Panc1 (cell line): ENCODE measurements at regions not wholly inside any gene's neighbourhood (a gene's known extent, or its start where the extent isn't known, plus 50 kb on each side); places are given as distances from the start of the nearest gene placed in this dataset.

Experiments used
- ATAC-seq: fragments of 200-7000 bp; cut with Tn5 transposase; 2 replicates; pipeline ENCODE4 v1.9.1; 2020; ENCODE audit warnings: mild to moderate bottlenecking, moderate library complexity
- BruUV-seq: library from RNA; stranded (reverse); fragments of 400-500 nt; replicated peaks from 2 replicates; lab custom pipeline; 2021; lab: Mats Ljungman, UMichigan
- CTCF ChIA-PET: fragments of 300-600 bp; sonication (Branson Sonifier 250); formaldehyde crosslinking; loops from one replicate; lab custom pipeline; 2022; ENCODE audit warnings: antibody characterized with exemption; lab: Charles Lee
- POLR2A ChIA-PET: fragments of 300-600 bp; sonication (Branson Sonifier 250); formaldehyde crosslinking; loops from one replicate; lab custom pipeline; 2022; ENCODE audit warnings: antibody characterized with exemption; lab: Charles Lee
- DNase-seq: peaks from one replicate; pipeline ENCODE4 v3.0.0-alpha.2; 2010; ENCODE audit warnings: low read depth, low spot score
- H3K27ac ChIP-seq: 2 replicates; pipeline ENCODE4 v1.5.1; 2011; ENCODE audit warnings: mild to moderate bottlenecking, low read length, inconsistent platforms
- H3K27me3 ChIP-seq: fragments of 200-500 bp; sonication (Bioruptor generic); 2 replicates; pipeline ENCODE4 v1.6.0; 2014; ENCODE audit warnings: low read length, inconsistent platforms; ENCODE audit not compliant: control insufficient read depth, insufficient read depth
- H3K36me3 ChIP-seq: fragments of 200-500 bp; sonication (Bioruptor generic); 2 replicates; pipeline ENCODE4 v1.5.1; 2014; ENCODE audit warnings: inconsistent platforms, mild to moderate bottlenecking, low read length, moderate library complexity; ENCODE audit not compliant: control insufficient read depth, insufficient read depth
- H3K4me1 ChIP-seq: 2 replicates; pipeline ENCODE4 v1.5.1; 2011; ENCODE audit warnings: inconsistent platforms, mild to moderate bottlenecking, low read length, moderate library complexity; ENCODE audit not compliant: control insufficient read depth, insufficient read depth
- H3K4me3 ChIP-seq, 2 experiments: 2 replicates each; pipeline ENCODE4 v1.5.1; 2011 to 2012; ENCODE audit warnings: low read depth in 2 of 2, low read length in 2 of 2, mild to moderate bottlenecking in 2 of 2, inconsistent platforms in 1 of 2, moderate library complexity in 1 of 2
- H3K9me3 ChIP-seq: fragments of 200-500 bp; sonication (Bioruptor generic); 2 replicates; pipeline ENCODE4 v1.5.1; 2014; ENCODE audit warnings: low read depth, mild to moderate bottlenecking, inconsistent platforms, low read length, moderate library complexity; ENCODE audit not compliant: control insufficient read depth, insufficient read depth
- CTCF ChIP-seq: fragments of 450-650 bp; IDR thresholded peaks from 2 replicates; pipeline ENCODE4 v1.5.1; 2017; ENCODE audit warnings: mild to moderate bottlenecking
- POLR2AphosphoS5 ChIP-seq: IDR thresholded peaks from 2 replicates; pipeline ENCODE4 v1.6.1; 2012; ENCODE audit warnings: mild to moderate bottlenecking, low read depth, low read length, moderate library complexity
- SIN3A ChIP-seq: IDR thresholded peaks from 2 replicates; pipeline ENCODE4 v1.6.1; 2012; ENCODE audit warnings: low read depth, mild to moderate bottlenecking, low read length, moderate library complexity, borderline replicate concordance; ENCODE audit not compliant: insufficient read depth
- TCF7L2 ChIP-seq: IDR thresholded peaks from 2 replicates; pipeline ENCODE4 v1.6.1; 2011; ENCODE audit warnings: mild to moderate bottlenecking, low read depth, low read length, inconsistent platforms
- in situ Hi-C: cut with HindIII; loops from 2 replicates; pipeline ENCODE4 v1.10.0; 2016; ENCODE audit warnings: low sequenced_read_pairs, low pct_unique_long_range_greater_than_20kb
- intact Hi-C: fragments of 100-400 bp; cut with micrococcal nuclease; formaldehyde crosslinking; loops from one replicate; pipeline ENCODE4 v1.10.0; 2022; ENCODE audit not compliant: unreplicated experiment
- TF ChIP-seq, protein P1 (sequence below), 2 experiments: IDR thresholded peaks; 2 replicates each; pipeline ENCODE4 v1.6.1; 2011 to 2012; ENCODE audit warnings: low read depth in 2 of 2, control low read depth in 1 of 2, low read length in 1 of 2, mild to moderate bottlenecking in 1 of 2, moderate library complexity in 1 of 2; ENCODE audit not compliant: insufficient read depth in 1 of 2

DNA sequence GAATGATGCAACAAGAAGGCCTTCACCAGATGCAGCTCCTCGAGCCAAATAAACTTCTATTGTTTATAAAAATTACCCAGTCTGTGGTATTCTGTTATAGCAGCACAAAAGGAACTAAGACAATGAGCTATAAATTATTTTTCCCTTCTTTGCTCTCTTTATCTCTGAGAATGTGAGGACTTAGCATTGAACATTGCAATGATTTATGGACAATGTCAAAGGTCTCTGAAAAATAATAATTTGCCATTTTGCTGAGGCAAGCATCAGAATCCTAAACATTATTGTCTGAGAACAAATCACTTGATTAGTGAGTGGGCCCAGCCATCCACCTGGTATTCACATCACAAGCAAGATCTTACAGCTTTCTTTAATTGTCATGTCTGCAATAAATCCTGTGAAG lies 95.4 kb upstream of the SSBP2 start:
- no TSS peak for BruUV-seq
- no peaks in the 10 kb centered on the region for H3K27me3 ChIP-seq
- no peak overlapping the region for H3K4me3 ChIP-seq
- no peak overlapping the region for H3K27ac ChIP-seq
- intact Hi-C loops = no loop called here
- DNase-seq (no peak), ATAC-seq (no peak)
- H3K4me1 ChIP-seq = peaks cover 8% of the 10 kb centered on the region
- no peaks in the 10 kb centered on the region for H3K36me3 ChIP-seq
- in situ Hi-C loops = no loop called here
- CTCF ChIA-PET = no interaction called here
- TF ChIP-seq TCF7L2 = no peak
- TF ChIP-seq, protein P1, sequence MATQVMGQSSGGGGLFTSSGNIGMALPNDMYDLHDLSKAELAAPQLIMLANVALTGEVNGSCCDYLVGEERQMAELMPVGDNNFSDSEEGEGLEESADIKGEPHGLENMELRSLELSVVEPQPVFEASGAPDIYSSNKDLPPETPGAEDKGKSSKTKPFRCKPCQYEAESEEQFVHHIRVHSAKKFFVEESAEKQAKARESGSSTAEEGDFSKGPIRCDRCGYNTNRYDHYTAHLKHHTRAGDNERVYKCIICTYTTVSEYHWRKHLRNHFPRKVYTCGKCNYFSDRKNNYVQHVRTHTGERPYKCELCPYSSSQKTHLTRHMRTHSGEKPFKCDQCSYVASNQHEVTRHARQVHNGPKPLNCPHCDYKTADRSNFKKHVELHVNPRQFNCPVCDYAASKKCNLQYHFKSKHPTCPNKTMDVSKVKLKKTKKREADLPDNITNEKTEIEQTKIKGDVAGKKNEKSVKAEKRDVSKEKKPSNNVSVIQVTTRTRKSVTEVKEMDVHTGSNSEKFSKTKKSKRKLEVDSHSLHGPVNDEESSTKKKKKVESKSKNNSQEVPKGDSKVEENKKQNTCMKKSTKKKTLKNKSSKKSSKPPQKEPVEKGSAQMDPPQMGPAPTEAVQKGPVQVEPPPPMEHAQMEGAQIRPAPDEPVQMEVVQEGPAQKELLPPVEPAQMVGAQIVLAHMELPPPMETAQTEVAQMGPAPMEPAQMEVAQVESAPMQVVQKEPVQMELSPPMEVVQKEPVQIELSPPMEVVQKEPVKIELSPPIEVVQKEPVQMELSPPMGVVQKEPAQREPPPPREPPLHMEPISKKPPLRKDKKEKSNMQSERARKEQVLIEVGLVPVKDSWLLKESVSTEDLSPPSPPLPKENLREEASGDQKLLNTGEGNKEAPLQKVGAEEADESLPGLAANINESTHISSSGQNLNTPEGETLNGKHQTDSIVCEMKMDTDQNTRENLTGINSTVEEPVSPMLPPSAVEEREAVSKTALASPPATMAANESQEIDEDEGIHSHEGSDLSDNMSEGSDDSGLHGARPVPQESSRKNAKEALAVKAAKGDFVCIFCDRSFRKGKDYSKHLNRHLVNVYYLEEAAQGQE (IDR thresholded peaks at IDR 0.05; ENCODE audit: insufficient read depth in 1 of 2, low read depth in 2 of 2, low read length in 1 of 2) = no peak
- TF ChIP-seq POLR2AphosphoS5 = no peak
- no peak for TF ChIP-seq SIN3A
- TF ChIP-seq CTCF = no peak
- POLR2A ChIA-PET = no interaction called here
- no peaks in the 10 kb centered on the region for H3K9me3 ChIP-seq

DNA sequence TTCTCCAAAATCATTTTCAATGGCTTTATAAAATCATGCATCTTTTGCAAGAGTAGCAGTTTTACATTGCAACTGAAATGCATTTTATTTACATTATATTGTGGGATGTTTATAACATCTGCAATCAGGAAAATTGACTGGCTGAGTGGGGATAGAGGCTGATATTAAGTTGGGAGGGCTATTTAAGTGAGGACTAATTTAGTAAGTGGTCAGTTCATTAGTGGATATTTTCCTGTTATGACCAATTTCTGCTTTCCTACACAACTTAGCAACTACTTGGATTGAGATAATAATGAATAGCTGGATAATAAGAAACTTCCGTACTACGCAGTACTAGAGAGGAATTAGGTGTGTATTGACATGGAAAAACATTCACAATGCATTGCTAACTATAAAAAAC lies 92.9 kb upstream of the SSBP2 start:
- Histone ChIP-seq H3K27ac (no peak overlapping the region), H3K36me3 (no peaks in the 10 kb centered on the region), H3K4me3 (no peak overlapping the region), H3K4me1 (no peaks in the 10 kb centered on the region), H3K9me3 (no peaks in the 10 kb centered on the region), H3K27me3 (no peaks in the 10 kb centered on the region)
- no peak for TF ChIP-seq TCF7L2
- TF ChIP-seq POLR2AphosphoS5 = no peak
- TF ChIP-seq CTCF = no peak
- no peak for TF ChIP-seq SIN3A
- TF ChIP-seq, protein P1 (IDR thresholded peaks at IDR 0.05; ENCODE audit: insufficient read depth in 1 of 2, low read depth in 2 of 2, low read length in 1 of 2) = no peak
- ChIA-PET POLR2A (no interaction called here), CTCF (no interaction called here)
- ATAC-seq = no peak
- no TSS peak for BruUV-seq
- DNase-seq = no peak
- intact Hi-C loops (no loop called here), in situ Hi-C loops (no loop called here)
